ENCODE measurements at regions not wholly inside any gene's neighbourhood (a gene's known extent, or its start where the extent isn't known, plus 50 kb on each side); places are given as distances from the start of the nearest gene placed in this dataset.

- DNase-seq = no peak
Observed at GRCh38 chr12:105977652-105978051, 161.1 kb downstream of the NUAK1 start.

GRCh38 chr12:105978276-105978675 is 160.5 kb downstream of the NUAK1 start:
- no peak for DNase-seq

DNA sequence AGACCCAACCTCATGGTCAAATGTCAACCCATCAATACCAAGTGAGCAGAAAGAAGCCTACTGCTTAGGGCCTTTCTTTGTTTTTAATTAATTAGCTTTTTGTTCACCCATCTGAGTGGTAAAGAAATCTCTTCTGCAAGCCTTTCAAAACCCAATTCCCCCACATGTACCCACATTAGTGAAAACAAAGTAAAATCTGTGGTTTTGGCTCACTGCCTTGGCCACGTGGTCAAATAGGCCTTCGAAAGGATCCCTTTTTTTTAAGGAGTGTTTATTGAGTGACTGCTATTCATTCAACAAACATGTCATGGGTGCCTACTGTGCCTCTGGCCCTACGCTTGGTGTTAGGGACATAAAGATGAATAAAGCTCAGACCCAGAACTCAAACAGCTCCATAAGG is 160.1 kb downstream of the NUAK1 start:
- DNase-seq = peak; percentile 2

DNA sequence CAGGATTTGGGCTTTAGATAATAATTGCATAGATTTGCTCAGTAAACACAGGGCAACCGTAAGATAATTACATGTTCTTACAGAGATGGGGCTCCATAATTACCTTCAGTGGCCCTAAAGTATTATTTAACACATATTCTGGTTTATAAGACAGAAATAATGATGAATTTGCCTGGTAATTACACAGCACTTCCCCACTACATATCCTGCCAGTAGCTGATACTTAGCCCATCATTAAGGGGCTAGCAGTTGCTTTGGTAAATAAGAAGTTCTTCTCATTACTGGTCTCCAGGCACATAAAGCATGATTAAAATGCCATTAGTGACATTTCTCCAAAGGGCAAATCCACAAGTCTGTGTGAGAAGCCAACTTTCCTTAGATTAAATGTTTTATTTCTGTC is 158.7 kb downstream of the NUAK1 start:
- no peak for DNase-seq

- DNase-seq = no peak
Observed at GRCh38 chr12:105980533-105980932, 158.2 kb downstream of the NUAK1 start.

DNA sequence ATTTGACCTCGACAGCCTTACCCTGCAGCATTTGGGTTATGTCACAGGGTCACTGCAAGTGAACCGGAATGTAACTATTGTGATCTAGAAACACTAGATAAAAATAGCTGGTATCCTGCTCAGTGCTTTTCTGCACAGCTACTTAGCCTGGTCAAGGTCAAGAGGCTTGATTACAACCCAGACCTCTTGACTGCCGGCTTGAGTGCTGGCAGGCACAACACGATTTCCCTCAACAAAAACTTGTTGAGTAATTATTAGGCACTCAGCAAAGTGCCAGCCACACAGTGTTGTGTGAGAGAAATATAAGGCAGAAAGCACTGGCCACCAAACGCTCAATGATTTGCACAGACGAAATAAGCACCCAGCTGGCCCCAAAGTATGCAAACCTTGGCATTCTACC is 156.7 kb downstream of the NUAK1 start:
- no peak for DNase-seq

DNA sequence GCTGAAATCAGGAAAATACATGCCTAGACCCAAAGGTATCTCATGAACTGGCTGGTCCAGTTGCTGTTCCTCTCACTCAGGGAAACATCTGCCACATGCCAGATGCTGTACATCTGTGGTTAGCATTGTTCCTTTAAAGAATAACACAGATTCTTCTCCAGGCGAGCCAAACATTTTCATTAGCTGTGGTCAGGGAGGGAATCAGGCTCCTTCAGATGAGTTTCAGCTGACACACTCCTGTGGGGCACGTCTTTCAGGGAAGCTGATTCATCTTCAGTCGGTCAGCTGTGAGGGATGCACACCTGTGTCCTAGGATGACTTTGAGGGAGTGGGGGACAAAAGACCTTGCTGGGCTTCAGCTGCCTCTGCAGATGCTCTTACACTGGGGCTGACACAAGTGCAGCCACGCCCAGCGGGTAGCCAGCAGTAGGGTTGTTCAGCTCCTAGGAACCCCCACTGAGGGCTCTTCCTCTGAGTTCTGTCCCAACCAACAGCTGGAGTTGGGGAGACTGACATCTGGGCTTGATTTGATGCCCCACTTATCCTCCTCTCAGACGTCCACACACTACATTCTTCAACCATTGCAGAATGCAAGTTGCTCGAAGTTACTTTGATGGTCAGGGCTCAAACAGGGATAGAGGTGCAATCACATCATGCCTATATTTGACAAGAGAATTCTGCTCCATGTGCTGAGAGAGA is 155.0 kb downstream of the NUAK1 start:
- no peak for DNase-seq

- no peak for DNase-seq
Observed at GRCh38 chr12:105985383-105985782, 153.4 kb downstream of the NUAK1 start.

DNA sequence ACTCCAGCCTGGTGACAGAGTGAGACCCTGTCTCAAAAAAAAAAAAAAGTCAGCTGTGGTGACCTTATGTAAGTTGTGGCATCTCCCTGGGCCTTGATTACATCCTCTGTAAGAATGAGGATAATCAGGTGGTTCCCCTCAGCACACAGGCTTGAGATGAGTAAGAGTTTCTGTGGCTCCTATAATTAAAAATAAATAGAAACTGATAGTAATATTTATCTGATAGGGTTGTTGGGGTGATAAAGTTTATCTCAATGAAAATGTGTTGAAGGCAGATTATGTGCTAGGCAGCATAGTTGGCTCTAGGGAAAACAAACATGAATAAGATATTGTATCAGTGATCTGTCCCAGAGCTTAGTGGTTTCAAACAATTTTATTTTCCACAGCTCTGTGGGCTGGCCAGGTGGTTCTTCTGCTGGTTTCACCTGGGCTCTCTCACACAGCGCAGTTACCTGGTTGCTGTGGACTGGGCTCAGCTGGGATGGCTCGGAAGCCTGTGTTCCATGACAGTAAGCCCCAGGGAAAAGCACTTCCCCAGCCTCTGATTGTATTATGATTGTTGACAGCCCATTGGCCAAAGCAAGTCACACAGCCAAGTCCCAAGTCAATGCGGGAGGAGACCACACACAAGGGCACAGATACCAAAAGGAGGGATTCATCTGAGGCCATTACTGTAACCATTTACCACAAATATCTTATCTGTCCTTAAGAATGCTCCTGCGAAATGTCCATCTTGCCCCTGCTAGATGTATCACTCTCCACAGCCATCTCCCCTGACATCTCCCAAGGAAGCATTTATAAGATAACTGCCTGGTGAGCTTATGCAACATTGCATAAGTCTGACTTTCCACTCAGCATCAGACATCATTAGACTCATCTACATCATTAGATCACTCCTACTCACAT is 151.7 kb downstream of the NUAK1 start:
- peak; percentile 36 for DNase-seq

- no peak for DNase-seq
Observed at GRCh38 chr12:105987685-105988035, 151.1 kb downstream of the NUAK1 start.

GRCh38 chr12:105992849-105993740 is 145.7 kb downstream of the NUAK1 start:
- no peak for DNase-seq

DNA sequence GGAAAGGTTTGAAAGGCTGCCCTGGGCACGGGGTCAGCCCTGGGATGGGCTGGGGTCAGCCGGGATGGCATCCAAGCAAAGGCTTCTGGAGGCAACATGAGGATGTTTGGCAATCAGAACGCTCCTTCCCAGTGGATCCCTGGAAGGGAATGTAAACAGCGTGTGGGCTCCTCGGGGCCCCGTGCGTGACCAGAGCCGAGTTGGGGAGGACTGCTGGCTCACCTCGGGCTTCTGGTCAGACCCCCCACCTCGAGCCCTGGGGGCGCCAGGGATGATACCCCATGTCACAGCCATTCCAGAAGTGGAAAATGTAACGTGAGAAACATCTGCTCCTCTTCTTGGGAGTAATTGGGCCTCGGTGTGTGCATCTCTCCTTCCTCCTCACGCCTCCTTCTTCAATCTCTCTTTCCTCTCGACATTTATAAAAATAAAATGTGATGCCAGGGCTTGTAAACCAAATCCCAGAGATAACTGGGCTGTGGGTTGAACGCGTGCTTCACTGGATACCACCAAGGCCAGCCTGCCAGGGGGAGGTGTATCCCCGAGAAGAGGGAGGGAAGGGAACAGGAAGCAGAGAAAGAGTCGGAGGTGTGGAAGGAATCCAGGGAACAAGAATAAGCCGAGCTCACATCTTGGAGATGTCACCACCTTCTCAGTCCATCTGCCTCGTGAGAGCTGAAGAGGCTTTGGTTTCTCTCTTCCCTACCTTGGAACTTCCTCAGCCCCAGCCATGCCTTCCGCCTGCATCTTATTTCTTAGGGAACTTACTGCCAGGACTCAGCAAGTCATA is 144.8 kb downstream of the NUAK1 start:
- no peak for DNase-seq

DNA sequence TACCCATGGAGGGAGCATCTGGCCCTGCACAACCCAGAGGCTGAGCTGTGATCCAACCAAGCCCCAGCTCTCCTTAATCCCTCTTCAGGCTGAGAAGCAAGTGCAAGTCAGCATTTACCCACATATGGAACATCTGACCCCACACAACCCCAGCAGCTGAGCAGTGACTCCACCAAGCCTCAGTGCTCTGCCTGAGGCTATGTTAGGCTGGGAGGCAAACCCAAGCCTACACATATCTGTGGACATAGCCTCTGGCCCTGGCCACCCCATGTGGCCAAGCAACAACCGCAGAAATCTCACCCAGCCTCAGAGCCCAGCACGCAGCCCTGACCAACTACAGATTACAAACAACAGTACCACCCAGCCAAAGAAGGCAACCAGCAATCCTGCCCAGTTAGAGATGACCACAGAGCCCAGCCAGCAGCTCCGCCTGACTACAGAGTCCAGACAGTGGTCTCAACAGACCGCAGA is 142.8 kb downstream of the NUAK1 start:
- DNase-seq = peak; percentile 1

DNA sequence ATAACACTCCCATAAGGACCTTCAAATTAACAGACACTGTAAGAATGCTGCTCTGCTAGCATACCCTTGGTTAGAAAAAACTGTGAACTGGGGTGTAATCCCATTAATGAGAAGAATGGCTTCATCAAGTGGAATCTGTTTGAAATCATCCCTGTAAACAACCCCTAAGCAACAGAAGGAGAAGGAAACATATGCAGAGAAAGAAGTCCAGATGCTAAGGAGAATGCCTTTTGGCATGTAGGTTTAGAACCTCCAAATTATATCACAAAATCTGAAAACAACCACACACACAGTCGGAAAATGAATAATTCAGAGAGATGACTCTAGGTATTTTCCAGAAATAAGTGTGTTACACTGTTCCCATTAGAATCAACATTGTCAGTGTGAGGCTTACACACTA is 140.2 kb downstream of the NUAK1 start:
- DNase-seq = no peak

DNA sequence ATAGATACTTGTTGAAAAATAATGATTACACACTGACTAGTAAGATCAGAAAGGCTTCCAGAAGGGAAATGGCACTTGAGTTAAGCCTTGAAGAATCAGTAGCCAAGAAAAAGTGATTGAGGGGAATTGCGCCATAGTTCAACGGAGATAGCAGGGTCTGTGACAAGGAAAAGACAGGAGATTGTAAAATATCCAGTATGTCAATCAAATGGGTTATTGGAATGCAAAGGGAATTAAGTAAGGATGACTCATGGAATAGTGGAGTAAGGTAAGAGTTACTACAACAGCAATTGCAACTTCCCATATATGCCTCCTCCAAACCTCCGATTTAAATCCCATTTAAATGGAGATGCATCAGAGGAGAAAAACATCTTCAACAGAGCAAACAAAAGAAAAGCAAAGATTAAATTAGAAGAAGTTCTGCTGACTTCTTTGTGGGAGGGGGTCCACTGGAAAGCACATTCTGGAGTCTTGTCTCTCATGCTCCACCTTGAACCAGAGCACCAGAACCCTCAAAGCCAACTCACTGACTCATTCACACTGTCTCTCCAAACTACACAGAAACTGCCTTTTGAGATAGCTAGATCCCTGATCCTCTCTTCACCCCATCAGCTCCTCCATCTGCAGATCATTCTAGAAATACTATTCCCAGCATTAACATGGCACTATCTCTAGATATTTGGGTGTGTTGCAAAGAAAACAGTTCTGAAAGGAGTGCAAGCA is 138.2 kb downstream of the NUAK1 start:
- DNase-seq = no peak

GRCh38 chr12:106001105-106001836 is 137.5 kb downstream of the NUAK1 start:
- DNase-seq = no peak

DNA sequence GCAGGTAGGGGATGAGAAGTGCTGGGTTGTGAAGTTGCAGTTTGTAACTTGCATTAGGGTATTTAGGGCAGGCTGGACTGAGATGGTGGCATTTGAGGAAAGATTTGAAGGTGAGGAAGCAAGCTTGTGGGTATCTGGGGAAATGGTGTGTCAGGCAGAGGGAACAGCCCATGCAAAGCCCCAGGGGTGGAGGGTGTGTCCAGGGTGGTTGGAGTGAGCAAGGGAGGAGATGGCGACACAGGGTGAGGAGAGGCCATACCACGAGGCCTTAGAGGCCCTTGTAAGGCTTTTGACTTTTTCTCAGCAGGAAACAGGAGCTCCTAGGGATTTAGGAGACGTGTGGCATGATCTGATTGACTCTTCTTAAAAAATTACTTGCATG is 136.9 kb downstream of the NUAK1 start:
- no peak for DNase-seq

DNA sequence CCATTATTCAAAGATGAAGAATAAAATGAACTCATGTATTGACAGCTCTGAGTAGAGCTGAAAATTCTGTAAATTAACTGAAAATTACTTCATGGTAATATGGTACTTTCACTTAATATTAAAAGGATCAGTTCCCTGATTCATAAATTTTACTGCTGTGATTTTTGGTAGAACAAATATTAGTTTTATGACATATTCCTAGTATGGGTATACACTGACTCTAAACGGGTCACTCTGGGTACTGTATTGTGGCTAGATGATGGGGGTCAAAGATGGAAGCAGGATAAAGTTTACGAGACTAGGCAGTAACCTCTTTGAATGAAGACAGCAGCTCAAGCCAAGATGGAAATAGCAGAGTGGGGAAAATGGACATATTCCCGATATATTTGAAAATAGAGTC is 135.5 kb downstream of the NUAK1 start:
- no peak for DNase-seq

DNA sequence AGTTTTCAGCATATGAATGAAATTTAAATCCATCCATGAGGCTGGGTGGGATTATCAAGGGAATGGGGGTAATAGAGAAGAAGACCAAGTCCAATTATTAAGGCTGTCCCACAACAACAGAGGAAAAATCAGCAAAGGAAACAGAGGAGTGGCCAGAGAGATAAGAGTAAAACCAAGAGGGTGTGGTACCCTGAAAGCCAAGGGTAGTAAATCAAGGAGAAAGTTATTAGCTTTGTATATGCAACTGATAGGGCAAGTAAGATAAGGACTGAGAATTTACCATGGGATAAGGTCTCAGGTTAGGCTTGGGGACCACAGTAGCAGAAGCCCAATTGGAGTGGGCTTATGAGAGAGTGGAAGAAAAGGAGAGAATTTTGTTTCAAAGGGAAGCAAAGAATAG is 134.5 kb downstream of the NUAK1 start:
- DNase-seq = no peak

GRCh38 chr12:106006382-106006781 is 132.4 kb downstream of the NUAK1 start:
- DNase-seq = no peak

DNA sequence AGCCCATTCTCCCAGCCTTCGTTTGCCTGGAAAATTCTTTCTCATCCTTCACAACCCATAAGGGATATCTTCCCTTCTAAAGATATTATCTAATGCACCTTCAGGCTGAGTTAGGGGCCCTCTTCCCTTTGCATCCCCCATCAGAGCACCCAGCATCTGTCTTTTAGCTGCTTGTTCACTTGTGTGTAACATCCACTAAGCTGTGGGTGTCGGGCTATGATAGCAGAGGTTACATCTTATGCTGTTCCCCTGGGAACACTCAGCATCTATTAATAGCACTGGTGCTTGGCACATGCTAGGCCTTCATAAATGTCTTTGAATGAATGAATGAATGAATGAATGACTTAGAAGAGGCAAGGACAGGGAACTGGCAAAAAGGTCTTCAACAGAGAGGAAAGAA is 131.8 kb downstream of the NUAK1 start:
- no peak for DNase-seq
